ENCODE measurements at regions not wholly inside any gene's neighbourhood (a gene's known extent, or its start where the extent isn't known, plus 50 kb on each side); places are given as distances from the start of the nearest gene placed in this dataset.

DNA sequence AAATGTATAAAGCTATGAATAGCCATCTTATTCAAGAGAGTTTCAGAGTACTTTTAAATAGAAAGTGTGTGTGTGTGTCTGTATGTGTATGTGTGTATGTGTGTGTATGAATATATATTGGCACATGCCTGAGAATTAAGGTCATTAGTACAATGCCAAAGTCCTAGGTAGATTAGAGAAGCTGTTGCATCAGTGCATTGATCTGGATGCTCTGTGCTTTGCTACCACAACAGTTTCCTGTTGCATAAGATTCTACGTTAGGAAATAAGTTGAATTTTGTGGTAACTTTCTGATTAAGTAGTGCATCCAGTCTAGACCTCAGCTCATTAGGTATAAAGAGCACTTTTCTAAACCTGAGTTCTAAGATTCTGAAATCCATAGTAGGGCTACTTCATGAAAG is 1102.8 kb upstream of the KLHL29 start:
- TF ChIP-seq, protein P1, sequence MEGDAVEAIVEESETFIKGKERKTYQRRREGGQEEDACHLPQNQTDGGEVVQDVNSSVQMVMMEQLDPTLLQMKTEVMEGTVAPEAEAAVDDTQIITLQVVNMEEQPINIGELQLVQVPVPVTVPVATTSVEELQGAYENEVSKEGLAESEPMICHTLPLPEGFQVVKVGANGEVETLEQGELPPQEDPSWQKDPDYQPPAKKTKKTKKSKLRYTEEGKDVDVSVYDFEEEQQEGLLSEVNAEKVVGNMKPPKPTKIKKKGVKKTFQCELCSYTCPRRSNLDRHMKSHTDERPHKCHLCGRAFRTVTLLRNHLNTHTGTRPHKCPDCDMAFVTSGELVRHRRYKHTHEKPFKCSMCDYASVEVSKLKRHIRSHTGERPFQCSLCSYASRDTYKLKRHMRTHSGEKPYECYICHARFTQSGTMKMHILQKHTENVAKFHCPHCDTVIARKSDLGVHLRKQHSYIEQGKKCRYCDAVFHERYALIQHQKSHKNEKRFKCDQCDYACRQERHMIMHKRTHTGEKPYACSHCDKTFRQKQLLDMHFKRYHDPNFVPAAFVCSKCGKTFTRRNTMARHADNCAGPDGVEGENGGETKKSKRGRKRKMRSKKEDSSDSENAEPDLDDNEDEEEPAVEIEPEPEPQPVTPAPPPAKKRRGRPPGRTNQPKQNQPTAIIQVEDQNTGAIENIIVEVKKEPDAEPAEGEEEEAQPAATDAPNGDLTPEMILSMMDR (IDR thresholded peaks at IDR 0.05): no peak
- no peak for TF ChIP-seq POLR2AphosphoS5 (IDR thresholded peaks at IDR 0.05; ENCODE audit: low read depth, low read length)
- TF ChIP-seq TCF7L2 (IDR thresholded peaks at IDR 0.05; ENCODE audit: low read depth, low read length): no peak
- Histone ChIP-seq H3K4me3 (ENCODE audit: low read depth in 2 of 2, low read length in 2 of 2) (no peak overlapping the region), H3K9me3 (ENCODE audit: control insufficient read depth, insufficient read depth, low read depth, low read length) (no peaks in the 10 kb centered on the region), H3K27me3 (ENCODE audit: control insufficient read depth, insufficient read depth, low read length) (no peaks in the 10 kb centered on the region), H3K4me1 (ENCODE audit: control insufficient read depth, insufficient read depth, low read length) (no peaks in the 10 kb centered on the region), H3K36me3 (ENCODE audit: control insufficient read depth, insufficient read depth, low read length) (no peaks in the 10 kb centered on the region), H3K27ac (ENCODE audit: low read length) (no peak overlapping the region)
- BruUV-seq (replicated peaks): no TSS peak
- intact Hi-C loops (cut with micrococcal nuclease; ENCODE audit: unreplicated experiment): no loop called here
- POLR2A ChIA-PET: no interaction called here
- in situ Hi-C loops (cut with HindIII; ENCODE audit: low pct_unique_long_range_greater_than_20kb, low sequenced_read_pairs): no loop called here
- CTCF ChIA-PET: no interaction called here
- no peak for DNase-seq (ENCODE audit: low read depth, low spot score)
- no peak for ATAC-seq

DNA sequence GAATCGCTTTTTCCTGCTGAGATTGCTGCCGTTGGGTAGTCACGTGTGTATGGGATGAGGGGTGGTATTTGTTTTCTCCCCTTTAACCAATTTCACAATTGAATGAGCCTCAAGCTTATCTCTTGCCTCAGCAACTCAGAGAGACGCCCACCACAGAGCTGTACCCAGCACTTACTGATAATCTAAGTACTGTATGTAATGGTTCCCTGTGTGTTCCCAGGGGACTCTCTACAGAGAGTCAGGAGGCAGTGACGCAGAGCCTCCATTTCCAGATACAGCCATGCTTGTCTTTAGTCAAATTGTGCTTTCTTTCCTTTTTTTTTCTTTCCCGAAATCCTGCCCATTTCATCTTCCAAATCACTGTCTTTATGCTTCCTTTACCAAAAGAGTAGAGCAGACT is 1102.1 kb upstream of the KLHL29 start:
- CTCF ChIA-PET: no interaction called here

More for the DNA sequence above, 1102.1 kb upstream of the KLHL29 start:
- Histone ChIP-seq H3K9me3 (ENCODE audit: control insufficient read depth, insufficient read depth, low read depth, low read length) (no peaks in the 10 kb centered on the region), H3K4me3 (ENCODE audit: low read depth in 2 of 2, low read length in 2 of 2) (no peak overlapping the region), H3K27me3 (ENCODE audit: control insufficient read depth, insufficient read depth, low read length) (no peaks in the 10 kb centered on the region), H3K27ac (ENCODE audit: low read length) (no peak overlapping the region), H3K36me3 (ENCODE audit: control insufficient read depth, insufficient read depth, low read length) (no peaks in the 10 kb centered on the region), H3K4me1 (ENCODE audit: control insufficient read depth, insufficient read depth, low read length) (no peaks in the 10 kb centered on the region)
- POLR2A ChIA-PET: no interaction called here
- ATAC-seq (no peak), DNase-seq (ENCODE audit: low read depth, low spot score) (no peak)
- TF ChIP-seq SIN3A (IDR thresholded peaks at IDR 0.05; ENCODE audit: borderline replicate concordance, insufficient read depth, low read depth, low read length): no peak
- TF ChIP-seq, protein P1 (IDR thresholded peaks at IDR 0.05): no peak
- no peak for TF ChIP-seq POLR2AphosphoS5 (IDR thresholded peaks at IDR 0.05; ENCODE audit: low read depth, low read length)
- TF ChIP-seq, protein P2, sequence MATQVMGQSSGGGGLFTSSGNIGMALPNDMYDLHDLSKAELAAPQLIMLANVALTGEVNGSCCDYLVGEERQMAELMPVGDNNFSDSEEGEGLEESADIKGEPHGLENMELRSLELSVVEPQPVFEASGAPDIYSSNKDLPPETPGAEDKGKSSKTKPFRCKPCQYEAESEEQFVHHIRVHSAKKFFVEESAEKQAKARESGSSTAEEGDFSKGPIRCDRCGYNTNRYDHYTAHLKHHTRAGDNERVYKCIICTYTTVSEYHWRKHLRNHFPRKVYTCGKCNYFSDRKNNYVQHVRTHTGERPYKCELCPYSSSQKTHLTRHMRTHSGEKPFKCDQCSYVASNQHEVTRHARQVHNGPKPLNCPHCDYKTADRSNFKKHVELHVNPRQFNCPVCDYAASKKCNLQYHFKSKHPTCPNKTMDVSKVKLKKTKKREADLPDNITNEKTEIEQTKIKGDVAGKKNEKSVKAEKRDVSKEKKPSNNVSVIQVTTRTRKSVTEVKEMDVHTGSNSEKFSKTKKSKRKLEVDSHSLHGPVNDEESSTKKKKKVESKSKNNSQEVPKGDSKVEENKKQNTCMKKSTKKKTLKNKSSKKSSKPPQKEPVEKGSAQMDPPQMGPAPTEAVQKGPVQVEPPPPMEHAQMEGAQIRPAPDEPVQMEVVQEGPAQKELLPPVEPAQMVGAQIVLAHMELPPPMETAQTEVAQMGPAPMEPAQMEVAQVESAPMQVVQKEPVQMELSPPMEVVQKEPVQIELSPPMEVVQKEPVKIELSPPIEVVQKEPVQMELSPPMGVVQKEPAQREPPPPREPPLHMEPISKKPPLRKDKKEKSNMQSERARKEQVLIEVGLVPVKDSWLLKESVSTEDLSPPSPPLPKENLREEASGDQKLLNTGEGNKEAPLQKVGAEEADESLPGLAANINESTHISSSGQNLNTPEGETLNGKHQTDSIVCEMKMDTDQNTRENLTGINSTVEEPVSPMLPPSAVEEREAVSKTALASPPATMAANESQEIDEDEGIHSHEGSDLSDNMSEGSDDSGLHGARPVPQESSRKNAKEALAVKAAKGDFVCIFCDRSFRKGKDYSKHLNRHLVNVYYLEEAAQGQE (IDR thresholded peaks at IDR 0.05; ENCODE audit: insufficient read depth in 1 of 2, low read depth in 2 of 2, low read length in 1 of 2): no peak
- no peak for TF ChIP-seq TCF7L2 (IDR thresholded peaks at IDR 0.05; ENCODE audit: low read depth, low read length)
- in situ Hi-C loops (cut with HindIII; ENCODE audit: low pct_unique_long_range_greater_than_20kb, low sequenced_read_pairs) (no loop called here), intact Hi-C loops (cut with micrococcal nuclease; ENCODE audit: unreplicated experiment) (no loop called here)
- no TSS peak for BruUV-seq (replicated peaks)

Measured in Panc1 (cell line).